Activated CD8-positive, alpha-beta memory T cell treated with anti-CD3 and anti-CD28 coated beads, Interleukin-2, amount 10 ng/mL, durations not matched to agents 7 days and 5 days (primary cell): ENCODE measurements at regions not wholly inside any gene's neighbourhood (a gene's known extent, or its start where the extent isn't known, plus 50 kb on each side); places are given as distances from the start of the nearest gene placed in this dataset.

Experiments
- ATAC-seq: fragments of 150-1000 bp; cut with Tn5 transposase; one replicate; pipeline ENCODE4 v1.10.0; 2021; ENCODE audit warnings: moderate library complexity
- CTCF ChIA-PET: fragments of 350-600 bp; sonication (Branson Sonifier 250); formaldehyde crosslinking; loops from one replicate; lab custom pipeline; 2021; ENCODE audit warnings: antibody characterized with exemption; lab: Charles Lee
- DNase-seq: peaks from one replicate; pipeline ENCODE4 v3.0.0-alpha.2; 2020
- H3K27ac Mint-ChIP-seq: one replicate; pipeline ENCODE4 v1.8.0; 2021; ENCODE audit warnings: mild to moderate bottlenecking, mixed read lengths
- H3K27me3 Mint-ChIP-seq: one replicate; pipeline ENCODE4 v1.8.0; 2021; ENCODE audit warnings: mixed read lengths
- H3K36me3 Mint-ChIP-seq: one replicate; pipeline ENCODE4 v1.8.0; 2021; ENCODE audit warnings: mild to moderate bottlenecking, mixed read lengths
- H3K4me1 Mint-ChIP-seq: one replicate; pipeline ENCODE4 v1.8.0; 2021; ENCODE audit warnings: mixed read lengths
- H3K4me3 Mint-ChIP-seq: one replicate; pipeline ENCODE4 v1.8.0; 2021; ENCODE audit warnings: mild to moderate bottlenecking, moderate library complexity, mixed read lengths
- H3K9me3 Mint-ChIP-seq: one replicate; pipeline ENCODE4 v1.8.0; 2022; ENCODE audit warnings: low read depth, mixed read lengths

DNA sequence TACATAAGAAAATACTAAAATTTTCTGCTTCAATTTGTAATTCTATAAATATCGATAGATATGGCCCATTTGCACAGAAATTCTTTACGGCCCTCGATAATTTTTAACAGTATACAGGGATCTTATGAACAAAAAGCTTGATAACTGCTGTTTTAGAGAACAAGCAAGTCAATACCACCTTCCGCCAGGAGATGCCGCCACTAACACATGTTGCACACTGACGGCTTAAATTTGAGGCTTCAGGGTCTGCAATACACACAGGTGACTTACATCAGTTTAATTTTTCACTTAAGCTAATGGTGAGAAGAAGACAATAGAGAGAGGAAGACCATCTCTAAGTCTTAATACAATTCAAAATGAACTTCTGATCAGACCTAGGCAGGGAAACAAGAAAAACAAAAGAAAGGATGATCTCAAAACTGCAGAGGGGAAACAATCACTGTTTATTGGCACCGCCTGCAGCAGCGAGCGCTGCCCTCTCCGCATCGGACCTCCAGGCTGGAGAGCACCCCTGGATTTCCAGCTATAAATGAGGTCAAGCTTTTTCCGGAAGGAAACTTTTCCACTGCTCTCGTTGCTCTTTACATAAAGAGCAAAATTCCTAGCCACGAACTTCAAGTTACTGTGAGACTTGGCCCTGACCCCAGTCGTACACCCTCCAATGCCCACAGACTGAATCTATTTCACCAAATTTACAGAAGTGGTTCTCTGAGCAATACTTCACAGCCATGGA lies 53.9 kb downstream of the OTOR start:
- H3K27me3 Mint-ChIP-seq = peaks cover 36% of the 10 kb centered on the region
- no peak for ATAC-seq
- no peaks in the 10 kb centered on the region for H3K4me1 Mint-ChIP-seq
- no peaks in the 10 kb centered on the region for H3K36me3 Mint-ChIP-seq
- CTCF ChIA-PET = interaction anchor here (0.7 to 2.2 kb wide), 10 partner anchors 8 to 629 kb away, joined by 3 to 25 read pairs (median 4); no protein-coding TSS in a partner anchor
- no peak overlapping the region for H3K4me3 Mint-ChIP-seq
- no peak overlapping the region for H3K27ac Mint-ChIP-seq
- no peaks in the 10 kb centered on the region for H3K9me3 Mint-ChIP-seq
- DNase-seq = peak; percentile 71

DNA sequence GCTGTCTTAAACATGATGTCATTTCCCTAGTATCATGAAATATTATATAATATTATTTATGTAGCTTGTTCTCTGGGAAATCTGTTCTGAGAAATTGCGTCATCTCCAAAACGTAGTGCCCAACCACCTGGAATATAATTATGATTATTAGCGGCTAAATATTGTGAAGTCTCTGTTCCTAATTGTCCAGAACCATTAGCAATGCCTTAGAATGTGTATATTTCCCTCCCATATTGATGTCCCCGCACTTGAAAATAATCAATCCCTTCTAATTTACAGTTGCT lies 54.4 kb downstream of the OTOR start:
- H3K9me3 Mint-ChIP-seq = no peaks in the 10 kb centered on the region
- no peaks in the 10 kb centered on the region for H3K4me1 Mint-ChIP-seq
- ATAC-seq (no peak), DNase-seq (no peak)
- H3K36me3 Mint-ChIP-seq = no peaks in the 10 kb centered on the region
- no peak overlapping the region for H3K4me3 Mint-ChIP-seq
- CTCF ChIA-PET = interaction anchor here (0.7 to 2.2 kb wide), 10 partner anchors 9 to 629 kb away, joined by 3 to 25 read pairs (median 4); no protein-coding TSS in a partner anchor
- H3K27ac Mint-ChIP-seq = no peak overlapping the region
- peaks cover 39% of the 10 kb centered on the region for H3K27me3 Mint-ChIP-seq

DNA sequence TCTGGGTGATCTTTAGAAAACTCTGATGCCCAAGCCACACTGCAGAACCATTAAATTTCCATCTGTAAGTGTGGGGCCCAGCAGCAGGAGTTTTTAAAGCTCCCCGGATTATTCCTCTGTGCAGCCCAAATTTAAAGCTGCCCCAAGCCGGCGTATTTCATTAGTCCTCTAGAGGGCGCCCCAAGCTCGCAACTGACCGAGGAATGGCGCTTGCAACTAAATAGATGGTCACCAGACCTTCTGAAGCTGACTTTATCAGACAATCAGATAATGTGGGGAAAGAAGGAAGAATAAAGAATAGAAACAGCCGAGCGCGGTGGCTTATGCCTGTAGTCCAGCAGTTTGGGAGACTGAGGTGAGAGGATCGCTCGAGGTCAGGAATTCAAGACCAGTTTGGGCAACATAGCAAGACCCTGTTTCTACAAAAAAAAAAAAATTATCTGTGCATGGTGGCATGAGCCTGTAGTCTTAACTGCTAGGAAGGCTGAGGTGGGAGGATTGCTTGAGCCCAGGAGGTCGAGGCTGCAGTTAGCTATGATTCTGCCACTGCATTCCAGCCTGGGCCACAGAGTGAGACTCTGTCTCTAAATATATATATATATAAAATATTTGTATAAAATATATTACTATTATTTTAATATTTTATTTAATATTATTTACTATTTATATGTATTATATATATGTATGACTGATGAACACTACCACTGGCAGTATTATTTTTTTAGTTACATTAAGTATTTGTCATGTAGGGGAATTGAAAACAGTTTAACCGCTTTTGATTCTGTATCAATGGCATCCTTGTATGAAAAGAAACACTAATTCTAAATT lies 56.0 kb downstream of the OTOR start:
- CTCF ChIA-PET = interaction anchor here (1.0 to 2.4 kb wide), 14 partner anchors 9 to 629 kb away, joined by 3 to 30 read pairs (median 4); no protein-coding TSS in a partner anchor
- ATAC-seq = no peak
- peak; percentile 56 for DNase-seq
- Mint-ChIP-seq H3K4me3 (no peak overlapping the region), H3K9me3 (no peaks in the 10 kb centered on the region), H3K4me1 (no peaks in the 10 kb centered on the region), H3K27me3 (peaks cover 34% of the 10 kb centered on the region), H3K27ac (no peak overlapping the region), H3K36me3 (no peaks in the 10 kb centered on the region)

DNA sequence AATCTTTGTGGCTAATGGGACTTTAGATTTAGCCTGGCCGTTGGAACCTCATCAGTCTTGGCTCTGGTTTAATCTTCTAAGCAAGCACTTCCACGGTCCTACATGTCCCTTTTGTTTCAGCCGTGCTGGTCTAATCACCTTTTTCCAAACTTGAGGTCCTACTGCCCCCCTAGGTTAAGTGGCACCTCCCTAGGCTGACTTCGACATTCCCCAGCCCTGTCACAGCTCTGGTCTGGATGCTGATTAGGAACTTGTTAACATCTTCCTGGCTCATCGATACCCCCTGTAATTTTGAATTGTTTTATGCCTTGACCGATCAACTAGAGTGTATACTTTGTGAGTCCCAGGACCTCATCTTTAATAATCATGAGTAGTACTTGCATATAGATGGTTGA lies 56.6 kb downstream of the OTOR start:
- peaks cover 34% of the 10 kb centered on the region for H3K27me3 Mint-ChIP-seq
- no peaks in the 10 kb centered on the region for H3K9me3 Mint-ChIP-seq
- no peaks in the 10 kb centered on the region for H3K4me1 Mint-ChIP-seq
- DNase-seq = no peak
- ATAC-seq = no peak
- H3K36me3 Mint-ChIP-seq = no peaks in the 10 kb centered on the region
- no peak overlapping the region for H3K27ac Mint-ChIP-seq
- CTCF ChIA-PET = interaction anchor here (1.0 to 2.4 kb wide), 6 partner anchors 10 to 626 kb away, joined by 3 to 30 read pairs (median 6); no protein-coding TSS in a partner anchor
- H3K4me3 Mint-ChIP-seq = no peak overlapping the region

DNA sequence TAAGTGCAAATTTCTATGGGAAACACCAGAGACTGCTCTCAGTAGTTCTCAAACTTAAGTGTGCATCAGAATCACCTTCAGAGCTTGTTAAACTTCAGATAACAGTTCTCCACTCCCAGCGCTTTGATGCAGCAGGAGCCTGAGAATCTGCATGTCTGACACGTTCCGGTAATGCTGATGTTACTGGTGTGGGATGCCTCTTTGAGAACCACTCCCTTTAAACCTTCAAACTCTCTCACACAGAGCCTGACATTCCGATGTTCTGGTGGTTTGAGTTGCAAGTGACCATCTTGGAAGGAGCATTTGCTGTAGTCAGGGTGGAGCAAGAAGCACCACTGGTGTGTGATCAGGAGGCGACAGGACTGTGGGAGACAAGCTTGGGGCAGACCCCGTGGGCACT lies 57.9 kb downstream of the OTOR start:
- no peak for ATAC-seq
- Mint-ChIP-seq H3K4me3 (no peak overlapping the region), H3K36me3 (no peaks in the 10 kb centered on the region), H3K27ac (no peak overlapping the region), H3K27me3 (peaks cover 29% of the 10 kb centered on the region), H3K4me1 (no peaks in the 10 kb centered on the region), H3K9me3 (no peaks in the 10 kb centered on the region)
- CTCF ChIA-PET = interaction anchor here (1.2 to 1.7 kb wide), 2 partner anchors 15 to 626 kb away, joined by 4 to 7 read pairs; no protein-coding TSS in a partner anchor
- no peak for DNase-seq

DNA sequence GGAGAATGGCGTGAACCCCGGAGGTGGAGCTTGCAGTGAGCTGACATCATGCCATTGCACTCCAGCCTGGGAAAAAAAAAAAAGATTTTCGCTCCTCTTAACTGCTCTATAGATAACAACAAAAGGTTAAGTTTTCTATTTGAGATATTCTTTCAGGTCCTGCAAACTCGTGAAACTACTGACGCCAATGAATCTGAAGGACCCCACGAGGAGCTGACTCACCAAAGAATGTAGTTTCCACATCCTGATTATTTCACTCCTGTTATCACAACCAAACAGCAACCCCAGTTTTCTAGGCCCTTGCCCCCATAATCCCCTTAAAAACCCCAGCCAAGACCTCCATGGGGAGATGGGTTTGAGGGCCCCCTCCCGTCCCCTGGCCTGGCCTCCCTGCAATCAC lies 58.7 kb downstream of the OTOR start:
- Mint-ChIP-seq H3K36me3 (no peaks in the 10 kb centered on the region), H3K9me3 (no peaks in the 10 kb centered on the region), H3K27me3 (peaks cover 32% of the 10 kb centered on the region), H3K4me1 (no peaks in the 10 kb centered on the region), H3K27ac (no peak overlapping the region), H3K4me3 (no peak overlapping the region)
- CTCF ChIA-PET = interaction anchor here (0.7 to 1.7 kb wide), 3 partner anchors 15 to 625 kb away, joined by 3 to 7 read pairs (median 4); no protein-coding TSS in a partner anchor
- DNase-seq (no peak), ATAC-seq (no peak)

DNA sequence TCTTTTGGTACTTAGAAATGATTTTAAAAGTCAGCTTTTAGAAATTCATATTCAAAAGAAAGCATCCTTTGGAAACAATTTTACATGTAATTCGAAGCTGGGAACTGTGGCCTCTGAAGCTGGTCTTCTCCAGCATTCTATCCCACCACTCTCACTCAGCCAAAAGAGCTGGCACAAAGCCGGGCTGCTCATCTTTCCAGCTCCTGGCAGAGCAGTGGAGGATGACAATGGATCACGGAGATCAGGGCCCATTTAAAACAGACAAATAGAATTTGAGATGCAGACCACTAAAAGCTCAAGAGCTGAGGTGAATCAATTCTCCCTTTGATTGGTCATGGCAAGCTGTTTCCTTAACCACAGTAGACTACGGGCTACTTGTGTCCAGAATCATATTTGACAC lies 60.6 kb downstream of the OTOR start:
- no peak for ATAC-seq
- CTCF ChIA-PET = interaction anchor here (0.7 to 4.1 kb wide), 2 partner anchors 13 to 622 kb away, joined by 3 to 21 read pairs; no protein-coding TSS in a partner anchor
- Mint-ChIP-seq H3K4me1 (no peaks in the 10 kb centered on the region), H3K36me3 (no peaks in the 10 kb centered on the region), H3K9me3 (no peaks in the 10 kb centered on the region), H3K4me3 (no peak overlapping the region), H3K27ac (no peak overlapping the region), H3K27me3 (peaks cover 28% of the 10 kb centered on the region)
- DNase-seq = no peak

DNA sequence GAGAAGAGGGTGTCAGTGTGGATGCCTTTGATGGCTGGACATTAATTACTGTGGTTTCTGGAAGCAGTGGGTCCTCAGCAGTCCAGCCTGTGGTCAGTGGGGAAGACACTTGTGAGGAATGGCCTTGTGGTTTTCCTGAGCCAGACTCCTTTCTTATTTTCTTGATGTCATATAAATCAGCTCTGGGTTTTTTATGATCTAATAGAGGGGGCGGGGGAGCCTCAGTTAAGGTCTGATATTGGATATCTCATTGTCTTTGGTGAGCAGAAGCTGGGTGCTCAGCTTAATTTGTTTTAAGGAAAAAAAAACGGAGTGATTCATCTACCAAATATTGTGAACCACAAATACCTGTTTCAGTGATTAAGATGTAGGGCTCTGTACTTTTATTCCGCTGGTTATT lies 62.1 kb downstream of the OTOR start:
- H3K27me3 Mint-ChIP-seq = peaks cover 20% of the 10 kb centered on the region
- H3K9me3 Mint-ChIP-seq = no peaks in the 10 kb centered on the region
- CTCF ChIA-PET = interaction anchor here (1.5 to 4.1 kb wide), 2 partner anchors 11 to 621 kb away, joined by 5 to 21 read pairs; no protein-coding TSS in a partner anchor
- ATAC-seq = no peak
- no peaks in the 10 kb centered on the region for H3K36me3 Mint-ChIP-seq
- no peak overlapping the region for H3K27ac Mint-ChIP-seq
- H3K4me3 Mint-ChIP-seq = no peak overlapping the region
- no peaks in the 10 kb centered on the region for H3K4me1 Mint-ChIP-seq
- DNase-seq = no peak

DNA sequence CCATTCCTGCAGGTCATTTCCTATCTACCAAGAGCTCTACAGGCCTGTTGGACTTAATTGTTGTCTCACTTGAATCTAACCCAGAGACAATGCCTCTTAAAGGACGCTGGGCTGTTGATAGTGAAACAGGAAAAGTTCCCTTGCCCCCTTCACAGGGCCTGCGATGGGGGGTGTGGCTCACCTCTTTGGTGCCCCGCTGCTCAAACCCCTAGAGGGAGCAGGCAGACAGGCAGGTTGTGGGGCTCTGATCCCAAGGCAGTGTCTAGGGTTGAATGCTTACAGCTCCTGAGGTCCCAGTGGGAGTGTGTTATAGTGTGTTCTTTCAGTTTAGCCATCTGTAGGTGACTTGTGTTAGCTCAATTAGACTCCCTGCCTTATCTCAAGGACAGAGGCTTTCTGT lies 68.0 kb downstream of the OTOR start:
- Mint-ChIP-seq H3K9me3 (no peaks in the 10 kb centered on the region), H3K36me3 (no peaks in the 10 kb centered on the region), H3K4me1 (no peaks in the 10 kb centered on the region), H3K27ac (no peak overlapping the region), H3K4me3 (no peak overlapping the region), H3K27me3 (peaks cover 21% of the 10 kb centered on the region)
- CTCF ChIA-PET = no interaction called here
- ATAC-seq (no peak), DNase-seq (no peak)

DNA sequence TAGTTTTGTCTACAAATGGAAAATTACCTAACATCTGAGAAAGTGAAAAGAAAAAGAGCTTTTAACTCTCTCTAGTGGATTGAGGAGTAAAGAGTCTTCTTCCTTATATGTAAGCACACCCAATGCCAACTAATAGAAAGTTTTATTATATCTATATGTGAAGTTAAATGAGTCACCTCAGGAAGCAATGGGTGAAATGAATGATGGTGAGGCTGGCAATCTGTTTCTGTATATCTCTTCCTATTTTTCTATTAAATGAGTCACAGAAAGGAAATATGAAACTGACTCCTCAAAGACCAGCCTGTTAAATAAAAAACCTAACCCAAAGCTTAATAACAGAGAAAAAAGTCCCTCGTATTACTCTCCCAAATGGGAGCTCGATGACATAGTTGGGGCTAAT lies 71.3 kb downstream of the OTOR start:
- DNase-seq (no peak), ATAC-seq (no peak)
- H3K27me3 Mint-ChIP-seq = peaks cover 16% of the 10 kb centered on the region
- H3K36me3 Mint-ChIP-seq = no peaks in the 10 kb centered on the region
- CTCF ChIA-PET = interaction anchor here (3.7 to 4.2 kb wide), 2 partner anchors 15 to 17 kb away, joined by 25 to 30 read pairs; no protein-coding TSS in a partner anchor
- no peak overlapping the region for H3K27ac Mint-ChIP-seq
- H3K4me3 Mint-ChIP-seq = no peak overlapping the region
- H3K4me1 Mint-ChIP-seq = no peaks in the 10 kb centered on the region
- no peaks in the 10 kb centered on the region for H3K9me3 Mint-ChIP-seq

DNA sequence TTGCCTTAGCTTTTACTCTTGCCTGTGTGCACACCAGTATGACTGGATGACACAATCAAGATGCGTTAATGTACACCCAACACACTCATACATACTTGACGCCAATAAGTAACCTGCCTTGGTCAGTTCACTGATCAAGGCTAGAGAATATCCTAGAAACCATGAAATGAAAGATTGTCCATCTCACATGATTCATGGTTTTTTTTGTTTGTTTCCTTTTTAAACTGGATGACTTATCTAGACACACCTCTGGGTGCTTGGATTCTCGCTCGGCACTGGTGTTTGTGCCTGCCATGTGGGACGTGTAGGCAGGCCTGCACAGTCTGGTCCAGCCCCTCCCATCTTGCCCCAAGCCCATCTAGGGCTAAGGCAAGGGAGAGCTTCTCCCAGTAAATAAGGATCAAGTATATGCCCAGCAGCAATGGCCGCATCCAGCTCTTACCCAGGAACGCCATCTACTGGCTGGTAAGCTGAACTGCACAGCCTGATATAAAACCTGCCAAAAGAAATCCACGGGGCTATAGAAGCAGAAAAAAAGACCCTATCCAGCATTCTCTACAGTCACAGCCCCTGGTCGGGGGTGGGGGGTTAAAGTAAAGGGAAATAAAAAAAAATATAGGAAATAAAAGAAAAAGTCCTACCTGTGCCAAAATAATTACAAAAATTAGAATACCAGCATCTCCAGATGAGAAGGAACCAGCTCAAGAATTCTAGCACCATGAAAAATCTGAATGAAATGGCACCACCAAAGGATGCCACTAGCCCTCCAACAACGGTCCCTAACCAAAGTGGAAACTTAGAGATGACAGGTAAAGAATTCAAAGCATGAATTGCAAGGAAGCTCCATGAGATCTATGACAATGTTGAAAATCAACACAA lies 73.3 kb downstream of the OTOR start:
- H3K27me3 Mint-ChIP-seq = peaks cover 13% of the 10 kb centered on the region
- no peaks in the 10 kb centered on the region for H3K36me3 Mint-ChIP-seq
- DNase-seq = no peak
- H3K4me1 Mint-ChIP-seq = no peaks in the 10 kb centered on the region
- no peaks in the 10 kb centered on the region for H3K9me3 Mint-ChIP-seq
- no peak overlapping the region for H3K4me3 Mint-ChIP-seq
- no peak overlapping the region for H3K27ac Mint-ChIP-seq
- CTCF ChIA-PET = interaction anchor here (0.8 to 4.2 kb wide), 11 partner anchors 8 to 142 kb away, joined by 3 to 30 read pairs (median 4); no protein-coding TSS in a partner anchor
- peak; percentile 39 for ATAC-seq

DNA sequence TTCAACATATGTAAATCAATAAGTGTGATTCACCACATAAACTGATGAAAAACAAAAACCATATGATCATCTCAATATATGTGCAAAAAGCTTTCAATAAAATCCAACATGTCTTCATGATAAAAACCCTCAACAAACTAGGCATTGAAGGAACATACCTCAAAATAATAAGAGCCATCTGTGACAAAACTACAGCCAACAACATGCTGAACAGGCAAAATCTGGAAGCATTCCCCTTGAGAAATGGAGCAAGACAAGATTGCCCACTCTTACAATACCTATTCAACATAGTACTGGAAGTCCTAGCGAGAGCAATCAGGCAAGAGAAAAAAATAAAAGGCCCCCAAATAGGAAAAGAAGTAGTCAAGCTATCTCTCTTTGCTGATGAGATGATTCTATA lies 76.5 kb downstream of the OTOR start:
- H3K36me3 Mint-ChIP-seq = no peaks in the 10 kb centered on the region
- CTCF ChIA-PET = no interaction called here
- ATAC-seq = no peak
- peaks cover 5% of the 10 kb centered on the region for H3K27me3 Mint-ChIP-seq
- no peak for DNase-seq
- no peak overlapping the region for H3K4me3 Mint-ChIP-seq
- H3K27ac Mint-ChIP-seq = no peak overlapping the region
- H3K9me3 Mint-ChIP-seq = no peaks in the 10 kb centered on the region
- no peaks in the 10 kb centered on the region for H3K4me1 Mint-ChIP-seq
